K562 (cell line): ENCODE measurements at regions not wholly inside any gene's neighbourhood (a gene's known extent, or its start where the extent isn't known, plus 50 kb on each side); places are given as distances from the start of the nearest gene placed in this dataset.

Experiments used
- ATAC-seq: fragments of 200-7000 bp; cut with Tn5 transposase; 3 replicates; pipeline ENCODE4 v1.9.1; 2020; ENCODE audit warnings: moderate library complexity
- BruUV-seq: library from RNA; stranded (reverse); fragments of 400-500 nt; replicated peaks from 2 replicates; lab custom pipeline; 2021; lab: Mats Ljungman, UMichigan
- CTCF ChIA-PET: fragments of 300-600 bp; formaldehyde crosslinking; extraction: SDS; loops from one replicate; lab custom pipeline; 2021; ENCODE audit warnings: low intra/inter-chr PET ratio; lab: Yijun Ruan, JAX
- POLR2A ChIA-PET: fragments of 300-600, 350-650 bp; sonication (Branson Sonifier 250); formaldehyde crosslinking; extraction: SDS; loops from one replicate; lab custom pipeline; 2021; ENCODE audit warnings: antibody characterized with exemption, inconsistent platforms; lab: Yijun Ruan, JAX
- DNase-seq, 4 experiments: peaks; one replicate each; pipeline versions ENCODE4 v3.0.0 to v3.0.0-alpha.2; 2011 to 2018; ENCODE audit warnings: low spot score in 3 of 4, mixed read lengths in 3 of 4; ENCODE audit errors: extremely low read depth in 1 of 4
- FAIRE-seq: peaks from 2 replicates; lab custom pipeline; 2011; peaks lifted over from hg19 to GRCh38; lab: Jason Lieb, UNC
- H2AFZ ChIP-seq: 2 replicates; pipeline ENCODE4 v1.6.0; 2011; ENCODE audit warnings: low read depth, low read length, control low read depth, inconsistent platforms
- H3K27ac ChIP-seq: fragments of 200-600 bp; 3 replicates; pipeline ENCODE4 v1.8.0; 2011; ENCODE audit warnings: low read depth, mild to moderate bottlenecking, control low read depth, inconsistent platforms, low read length, moderate library complexity, mixed read lengths; ENCODE audit errors: extremely low read depth
- H3K27me3 ChIP-seq, 2 experiments: fragments of 300-600 bp in 1 of 2; 2 replicates in 1 of 2; 3 replicates in 1 of 2; pipeline versions ENCODE4 v1.6.0 to v1.8.0; 2011; ENCODE audit warnings: inconsistent platforms in 2 of 2, low read length in 2 of 2, mild to moderate bottlenecking in 1 of 2, mixed read lengths in 1 of 2, moderate library complexity in 1 of 2; ENCODE audit not compliant: control insufficient read depth in 2 of 2, insufficient read depth in 2 of 2
- H3K36me3 ChIP-seq: fragments of 300-600 bp; 3 replicates; pipeline ENCODE4 v1.8.0; 2011; ENCODE audit warnings: mild to moderate bottlenecking, low read length, inconsistent platforms; ENCODE audit not compliant: control insufficient read depth, insufficient read depth
- H3K4me1 ChIP-seq, 2 experiments: fragments of 200-600 bp in 1 of 2; replicated peaks in 1 of 2; 2 replicates in 1 of 2; 3 replicates in 1 of 2; pipeline versions ENCODE4 v1.5.1 to v1.8.0; 2011; ENCODE audit warnings: inconsistent platforms in 2 of 2, low read length in 2 of 2, mild to moderate bottlenecking in 1 of 2, mixed read lengths in 1 of 2, moderate library complexity in 1 of 2; ENCODE audit not compliant: control insufficient read depth in 2 of 2, insufficient read depth in 2 of 2
- H3K4me2 ChIP-seq: 2 replicates; pipeline ENCODE4 v1.6.1; 2011; ENCODE audit warnings: low read length, control low read depth, inconsistent platforms, mixed read lengths; ENCODE audit not compliant: insufficient read depth
- H3K4me3 ChIP-seq: fragments of 200-600 bp; sonication (generic), shearing (Covaris generic); 2 replicates; pipeline ENCODE4 v1.5.1; 2016; ENCODE audit warnings: control low read depth, inconsistent platforms
- H3K79me2 ChIP-seq: fragments of 200-600 bp; 3 replicates; pipeline ENCODE4 v1.8.0; 2011; ENCODE audit warnings: low read length, inconsistent platforms; ENCODE audit not compliant: control insufficient read depth, insufficient read depth
- H3K9ac ChIP-seq, 2 experiments: 2 replicates each; pipeline versions ENCODE4 v1.6.0 to v1.6.1; 2011; ENCODE audit warnings: low read depth in 2 of 2, low read length in 2 of 2, control low read depth in 1 of 2, inconsistent platforms in 1 of 2, mild to moderate bottlenecking in 1 of 2, mixed read lengths in 1 of 2; ENCODE audit not compliant: insufficient read depth in 1 of 2
- H3K9me1 ChIP-seq: one replicate; pipeline ENCODE4 v1.6.0; 2011; ENCODE audit warnings: inconsistent platforms, mild to moderate bottlenecking, low read length, moderate library complexity; ENCODE audit not compliant: control insufficient read depth, insufficient read depth
- H3K9me3 ChIP-seq: replicated peaks from 2 replicates; pipeline ENCODE4 v1.5.1; 2011; ENCODE audit warnings: low read depth, low read length, inconsistent platforms; ENCODE audit not compliant: control insufficient read depth, insufficient read depth
- H4K20me1 ChIP-seq: replicated peaks from 2 replicates; pipeline ENCODE4 v1.6.1; 2011; ENCODE audit warnings: low read length, inconsistent platforms, mixed read lengths; ENCODE audit not compliant: control insufficient read depth, insufficient read depth
- C11orf30 ChIP-seq: fragments of 450-650 bp; IDR thresholded peaks from 2 replicates; pipeline ENCODE4 v1.6.1; 2016; ENCODE audit warnings: low read depth, mild to moderate bottlenecking
- FOSL1 ChIP-seq: fragments of 200-800 bp; sonication (Bioruptor generic); conservative IDR thresholded peaks from 2 replicates; pipeline ENCODE4 v1.6.1; 2016; ENCODE audit warnings: missing genetic modification characterization, missing compliant biosample characterization
- MAFF ChIP-seq: IDR thresholded peaks from 2 replicates; pipeline ENCODE4 v1.6.1; 2012; ENCODE audit warnings: low read length, improper control_type of control experiment
- MAFK ChIP-seq: IDR thresholded peaks from 2 replicates; pipeline ENCODE4 v1.6.1; 2011; ENCODE audit warnings: low read length, improper control_type of control experiment
- RBM39 ChIP-seq: fragments of 200-400 bp; formaldehyde crosslinking; optimal IDR thresholded peaks from 2 replicates; pipeline ENCODE3; 2018; ENCODE audit warnings: low read depth, low read length
- SIRT6 ChIP-seq: IDR thresholded peaks from one replicate; pipeline ENCODE4 v1.6.1; 2012; ENCODE audit warnings: low read depth, mild to moderate bottlenecking, control low read depth, inconsistent platforms, low read length, moderate library complexity
- ZNF316 ChIP-seq: fragments of 450-650 bp; IDR thresholded peaks from 2 replicates; pipeline ENCODE4 v1.6.1; 2016
- WGBS: fragments of 100-300 bp; shearing (Covaris generic); methylation state at CpG from one replicate; pipeline ENCODE4 v1.1.6; 2016; ENCODE audit warnings: low coverage, mixed read lengths; ENCODE audit not compliant: insufficient coverage; ENCODE audit errors: missing lambda C conversion rate; 5-methylcytosine and 5-hydroxymethylcytosine counted together
- in situ Hi-C: fragments of 300-500 bp; cut with MboI; formaldehyde crosslinking; loops from 4 replicates; pipeline ENCODE4 v1.15.0; 2018; ENCODE audit warnings: inconsistent platforms, mixed read lengths
- intact Hi-C: fragments of 100-400 bp; cut with micrococcal nuclease; formaldehyde crosslinking; loops from 2 replicates; pipeline ENCODE4 v1.14.2; 2022
- TF ChIP-seq, protein P1 (sequence below): fragments of 450-650 bp; IDR thresholded peaks from 2 replicates; pipeline ENCODE4 v1.6.1; 2017; ENCODE audit warnings: antibody characterized with exemption, mild to moderate bottlenecking
- TF ChIP-seq, protein P2 (sequence below): fragments of 250-450 bp; sonication (Bioruptor Pico); IDR thresholded peaks from 2 replicates; pipeline ENCODE4 v1.4.0; 2020

DNA sequence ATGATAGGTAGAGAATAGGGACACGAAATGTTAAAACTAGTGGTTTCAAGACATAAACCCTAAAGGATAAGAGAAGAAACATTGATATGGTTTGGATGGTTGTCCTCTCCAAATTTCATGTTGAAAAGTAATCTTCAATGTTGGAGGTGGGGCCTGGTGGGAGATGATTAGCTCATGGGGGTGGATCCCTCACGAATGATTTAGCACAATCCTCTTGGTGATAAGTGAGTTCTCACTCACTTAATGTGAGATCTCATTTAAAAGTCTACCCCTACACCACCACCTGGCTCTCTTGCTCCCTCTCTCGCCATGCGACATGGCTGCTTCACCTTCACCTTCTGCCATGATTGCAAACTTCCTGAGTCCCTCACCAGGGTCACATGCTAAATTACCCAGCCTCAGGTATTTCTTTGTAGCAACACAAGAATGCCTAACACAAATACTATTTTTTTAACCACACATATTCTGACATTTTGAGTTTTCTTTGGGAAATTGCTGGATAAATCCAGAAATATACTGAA, 242.4 kb upstream of the PHF14 start (continued):
- TF ChIP-seq, protein P1, sequence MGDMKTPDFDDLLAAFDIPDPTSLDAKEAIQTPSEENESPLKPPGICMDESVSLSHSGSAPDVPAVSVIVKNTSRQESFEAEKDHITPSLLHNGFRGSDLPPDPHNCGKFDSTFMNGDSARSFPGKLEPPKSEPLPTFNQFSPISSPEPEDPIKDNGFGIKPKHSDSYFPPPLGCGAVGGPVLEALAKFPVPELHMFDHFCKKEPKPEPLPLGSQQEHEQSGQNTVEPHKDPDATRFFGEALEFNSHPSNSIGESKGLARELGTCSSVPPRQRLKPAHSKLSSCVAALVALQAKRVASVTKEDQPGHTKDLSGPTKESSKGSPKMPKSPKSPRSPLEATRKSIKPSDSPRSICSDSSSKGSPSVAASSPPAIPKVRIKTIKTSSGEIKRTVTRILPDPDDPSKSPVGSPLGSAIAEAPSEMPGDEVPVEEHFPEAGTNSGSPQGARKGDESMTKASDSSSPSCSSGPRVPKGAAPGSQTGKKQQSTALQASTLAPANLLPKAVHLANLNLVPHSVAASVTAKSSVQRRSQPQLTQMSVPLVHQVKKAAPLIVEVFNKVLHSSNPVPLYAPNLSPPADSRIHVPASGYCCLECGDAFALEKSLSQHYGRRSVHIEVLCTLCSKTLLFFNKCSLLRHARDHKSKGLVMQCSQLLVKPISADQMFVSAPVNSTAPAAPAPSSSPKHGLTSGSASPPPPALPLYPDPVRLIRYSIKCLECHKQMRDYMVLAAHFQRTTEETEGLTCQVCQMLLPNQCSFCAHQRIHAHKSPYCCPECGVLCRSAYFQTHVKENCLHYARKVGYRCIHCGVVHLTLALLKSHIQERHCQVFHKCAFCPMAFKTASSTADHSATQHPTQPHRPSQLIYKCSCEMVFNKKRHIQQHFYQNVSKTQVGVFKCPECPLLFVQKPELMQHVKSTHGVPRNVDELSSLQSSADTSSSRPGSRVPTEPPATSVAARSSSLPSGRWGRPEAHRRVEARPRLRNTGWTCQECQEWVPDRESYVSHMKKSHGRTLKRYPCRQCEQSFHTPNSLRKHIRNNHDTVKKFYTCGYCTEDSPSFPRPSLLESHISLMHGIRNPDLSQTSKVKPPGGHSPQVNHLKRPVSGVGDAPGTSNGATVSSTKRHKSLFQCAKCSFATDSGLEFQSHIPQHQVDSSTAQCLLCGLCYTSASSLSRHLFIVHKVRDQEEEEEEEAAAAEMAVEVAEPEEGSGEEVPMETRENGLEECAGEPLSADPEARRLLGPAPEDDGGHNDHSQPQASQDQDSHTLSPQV, result 0 out of 2 replicates have a peak, but pooled peaks have one; percentile 12
- TF ChIP-seq FOSL1 (tag) (no peak), RBM39 (no peak)
- TF ChIP-seq, all 486 proteins: peak for 25

DNA sequence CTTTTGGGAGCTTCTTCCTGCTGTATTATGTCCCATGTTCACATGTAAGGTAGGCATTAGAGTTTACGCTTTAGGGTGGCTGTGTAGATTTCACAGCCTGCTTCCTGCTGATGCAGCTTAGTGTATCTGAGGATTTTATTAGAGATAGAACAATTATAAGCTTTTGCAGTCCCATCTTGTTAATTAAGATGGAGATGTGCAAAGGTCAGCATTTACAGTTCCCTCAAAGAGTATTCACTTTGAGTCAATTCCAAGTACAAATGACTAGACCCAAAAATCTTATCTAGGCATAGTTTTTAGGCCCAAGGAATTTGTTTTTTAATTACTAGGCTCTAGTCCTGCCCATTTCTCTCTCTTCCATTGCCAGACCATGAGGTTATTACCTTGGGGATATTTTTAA, 239.9 kb upstream of the PHF14 start:
- no peak overlapping the region for H3K4me3 ChIP-seq
- POLR2A ChIA-PET, result interaction anchor here (0.8 kb wide), 1 partner anchor 164 kb away, joined by 3 read pairs; no protein-coding TSS in a partner anchor
- FAIRE-seq (no peak), ATAC-seq (no peak), DNase-seq (no peak)
- H3K9me1 ChIP-seq, result no peaks in the 10 kb centered on the region
- peak overlapping the region; percentile 54; the same call in 2 of the 3 replicates for H3K27ac ChIP-seq
- peak overlapping the region; percentile 54; the same call in 1 of the 2 replicates for H3K4me2 ChIP-seq
- BruUV-seq, result no TSS peak
- no peak overlapping the region for H3K9ac ChIP-seq
- intact Hi-C loops, result loop anchor here (2.0 kb wide), 1 partner anchor 47 kb away; no protein-coding TSS in a partner anchor
- no peak overlapping the region for H2AFZ ChIP-seq
- H3K27me3 ChIP-seq, result no peaks in the 10 kb centered on the region
- H3K36me3 ChIP-seq, result peaks cover 33% of the 10 kb centered on the region
- 89% methylated on average over 1 of the region's 1 CpG for WGBS
- in situ Hi-C loops, result no loop called here
- CTCF ChIA-PET, result no interaction called here
- no peaks in the 10 kb centered on the region for H3K9me3 ChIP-seq
- TF ChIP-seq SIRT6 (no peak), MAFK (peak; percentile 44; the same call in 1 of the 2 replicates), ZNF316 (peak; percentile 67; the same call in 1 of the 2 replicates), MAFF (peak; percentile 64), C11orf30 (peak; percentile 53)
- TF ChIP-seq, protein P2, sequence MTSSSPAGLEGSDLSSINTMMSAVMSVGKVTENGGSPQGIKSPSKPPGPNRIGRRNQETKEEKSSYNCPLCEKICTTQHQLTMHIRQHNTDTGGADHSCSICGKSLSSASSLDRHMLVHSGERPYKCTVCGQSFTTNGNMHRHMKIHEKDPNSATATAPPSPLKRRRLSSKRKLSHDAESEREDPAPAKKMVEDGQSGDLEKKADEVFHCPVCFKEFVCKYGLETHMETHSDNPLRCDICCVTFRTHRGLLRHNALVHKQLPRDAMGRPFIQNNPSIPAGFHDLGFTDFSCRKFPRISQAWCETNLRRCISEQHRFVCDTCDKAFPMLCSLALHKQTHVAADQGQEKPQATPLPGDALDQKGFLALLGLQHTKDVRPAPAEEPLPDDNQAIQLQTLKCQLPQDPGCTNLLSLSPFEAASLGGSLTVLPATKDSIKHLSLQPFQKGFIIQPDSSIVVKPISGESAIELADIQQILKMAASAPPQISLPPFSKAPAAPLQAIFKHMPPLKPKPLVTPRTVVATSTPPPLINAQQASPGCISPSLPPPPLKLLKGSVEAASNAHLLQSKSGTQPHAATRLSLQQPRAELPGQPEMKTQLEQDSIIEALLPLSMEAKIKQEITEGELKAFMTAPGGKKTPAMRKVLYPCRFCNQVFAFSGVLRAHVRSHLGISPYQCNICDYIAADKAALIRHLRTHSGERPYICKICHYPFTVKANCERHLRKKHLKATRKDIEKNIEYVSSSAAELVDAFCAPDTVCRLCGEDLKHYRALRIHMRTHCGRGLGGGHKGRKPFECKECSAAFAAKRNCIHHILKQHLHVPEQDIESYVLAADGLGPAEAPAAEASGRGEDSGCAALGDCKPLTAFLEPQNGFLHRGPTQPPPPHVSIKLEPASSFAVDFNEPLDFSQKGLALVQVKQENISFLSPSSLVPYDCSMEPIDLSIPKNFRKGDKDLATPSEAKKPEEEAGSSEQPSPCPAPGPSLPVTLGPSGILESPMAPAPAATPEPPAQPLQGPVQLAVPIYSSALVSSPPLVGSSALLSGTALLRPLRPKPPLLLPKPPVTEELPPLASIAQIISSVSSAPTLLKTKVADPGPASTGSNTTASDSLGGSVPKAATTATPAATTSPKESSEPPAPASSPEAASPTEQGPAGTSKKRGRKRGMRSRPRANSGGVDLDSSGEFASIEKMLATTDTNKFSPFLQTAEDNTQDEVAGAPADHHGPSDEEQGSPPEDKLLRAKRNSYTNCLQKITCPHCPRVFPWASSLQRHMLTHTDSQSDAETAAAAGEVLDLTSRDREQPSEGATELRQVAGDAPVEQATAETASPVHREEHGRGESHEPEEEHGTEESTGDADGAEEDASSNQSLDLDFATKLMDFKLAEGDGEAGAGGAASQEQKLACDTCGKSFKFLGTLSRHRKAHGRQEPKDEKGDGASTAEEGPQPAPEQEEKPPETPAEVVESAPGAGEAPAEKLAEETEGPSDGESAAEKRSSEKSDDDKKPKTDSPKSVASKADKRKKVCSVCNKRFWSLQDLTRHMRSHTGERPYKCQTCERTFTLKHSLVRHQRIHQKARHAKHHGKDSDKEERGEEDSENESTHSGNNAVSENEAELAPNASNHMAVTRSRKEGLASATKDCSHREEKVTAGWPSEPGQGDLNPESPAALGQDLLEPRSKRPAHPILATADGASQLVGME (CRISPR knock-in tag), result no peak
- peaks cover 4 to 40% of the 10 kb centered on the region in 2 experiments; a peak in 3 of 5 replicates for H3K4me1 ChIP-seq
- H3K79me2 ChIP-seq, result peaks cover 100% of the 10 kb centered on the region
- H4K20me1 ChIP-seq, result no peaks in the 10 kb centered on the region
